ENCODE measurements at regions not wholly inside any gene's neighbourhood (a gene's known extent, or its start where the extent isn't known, plus 50 kb on each side); places are given as distances from the start of the nearest gene placed in this dataset.

GRCh38 chr18:56383349-56383748 lies 255.0 kb downstream of the TXNL1 start:
- in situ Hi-C loops (cut with HindIII; ENCODE audit: low sequenced_read_pairs), result no loop called here

- in situ Hi-C loops (cut with HindIII; ENCODE audit: low sequenced_read_pairs), result no loop called here
Observed at GRCh38 chr18:56382541-56382940, 255.9 kb downstream of the TXNL1 start.

- in situ Hi-C loops (cut with HindIII; ENCODE audit: low sequenced_read_pairs), result no loop called here
Observed at GRCh38 chr18:56381196-56381595, 257.2 kb downstream of the TXNL1 start.

- in situ Hi-C loops (cut with HindIII; ENCODE audit: low sequenced_read_pairs), result no loop called here
Observed at GRCh38 chr18:56380685-56381084, 257.7 kb downstream of the TXNL1 start.

- in situ Hi-C loops (cut with HindIII; ENCODE audit: low sequenced_read_pairs), result no loop called here
Observed at GRCh38 chr18:56379256-56379655, 259.1 kb downstream of the TXNL1 start.

- in situ Hi-C loops (cut with HindIII; ENCODE audit: low sequenced_read_pairs), result no loop called here
Observed at GRCh38 chr18:56377231-56377630, 261.2 kb downstream of the TXNL1 start.

- in situ Hi-C loops (cut with HindIII; ENCODE audit: low sequenced_read_pairs), result no loop called here
Observed at GRCh38 chr18:56374007-56374655, 264.3 kb downstream of the TXNL1 start.

GRCh38 chr18:56373601-56374000 lies 264.8 kb downstream of the TXNL1 start:
- in situ Hi-C loops (cut with HindIII; ENCODE audit: low sequenced_read_pairs), result no loop called here

- in situ Hi-C loops (cut with HindIII; ENCODE audit: low sequenced_read_pairs), result no loop called here
Observed at GRCh38 chr18:56368066-56368465, 270.3 kb downstream of the TXNL1 start.

GRCh38 chr18:56358608-56359280 lies 279.6 kb downstream of the TXNL1 start:
- in situ Hi-C loops (cut with HindIII; ENCODE audit: low sequenced_read_pairs), result no loop called here

GRCh38 chr18:56353663-56354260 lies 284.6 kb downstream of the TXNL1 start:
- in situ Hi-C loops (cut with HindIII; ENCODE audit: low sequenced_read_pairs), result no loop called here

GRCh38 chr18:56351911-56352500 lies 286.4 kb downstream of the TXNL1 start:
- in situ Hi-C loops (cut with HindIII; ENCODE audit: low sequenced_read_pairs), result no loop called here

- in situ Hi-C loops (cut with HindIII; ENCODE audit: low sequenced_read_pairs), result no loop called here
Observed at GRCh38 chr18:56337507-56337906, 300.9 kb downstream of the TXNL1 start.

- in situ Hi-C loops (cut with HindIII; ENCODE audit: low sequenced_read_pairs), result no loop called here
Observed at GRCh38 chr18:56333839-56334238, 304.6 kb downstream of the TXNL1 start.

- in situ Hi-C loops (cut with HindIII; ENCODE audit: low sequenced_read_pairs), result no loop called here
Observed at GRCh38 chr18:56333146-56333545, 305.2 kb downstream of the TXNL1 start.

GRCh38 chr18:56332371-56332770 lies 306.0 kb downstream of the TXNL1 start:
- in situ Hi-C loops (cut with HindIII; ENCODE audit: low sequenced_read_pairs), result no loop called here

- in situ Hi-C loops (cut with HindIII; ENCODE audit: low sequenced_read_pairs), result no loop called here
Observed at GRCh38 chr18:56330366-56331110, 307.9 kb downstream of the TXNL1 start.

GRCh38 chr18:56329536-56329935 lies 308.9 kb downstream of the TXNL1 start:
- in situ Hi-C loops (cut with HindIII; ENCODE audit: low sequenced_read_pairs), result no loop called here

- in situ Hi-C loops (cut with HindIII; ENCODE audit: low sequenced_read_pairs), result no loop called here
Observed at GRCh38 chr18:56327191-56327885, 311.1 kb downstream of the TXNL1 start.

GRCh38 chr18:56326336-56327072 lies 311.9 kb downstream of the TXNL1 start:
- in situ Hi-C loops (cut with HindIII; ENCODE audit: low sequenced_read_pairs), result no loop called here

All from DLD1 (cell line).